Hepatocyte (in vitro differentiated cells): ENCODE measurements at regions not wholly inside any gene's neighbourhood (a gene's known extent, or its start where the extent isn't known, plus 50 kb on each side); places are given as distances from the start of the nearest gene placed in this dataset.

Source experiments
- DNase-seq: peaks from one replicate; pipeline ENCODE4 v3.0.0-alpha.2; 2016; ENCODE audit warnings: low spot score
- H2AFZ ChIP-seq: fragments of 200-600 bp; sonication (generic); 2 replicates; pipeline ENCODE4 v1.6.0; 2016; ENCODE audit warnings: antibody characterized with exemption, mild to moderate bottlenecking
- H3K27ac ChIP-seq: fragments of 200-600 bp; sonication (generic); 2 replicates; pipeline ENCODE4 v1.5.1; 2016; ENCODE audit warnings: mild to moderate bottlenecking
- H3K27me3 ChIP-seq: fragments of 200-600 bp; sonication (generic); 2 replicates; pipeline ENCODE4 v1.6.1; 2016
- H3K36me3 ChIP-seq: fragments of 200-600 bp; sonication (generic); replicated peaks from 2 replicates; pipeline ENCODE4 v1.5.1; 2016; ENCODE audit warnings: low read depth; ENCODE audit not compliant: insufficient read depth
- H3K4me1 ChIP-seq: fragments of 200-600 bp; sonication (generic); 2 replicates; pipeline ENCODE4 v1.5.1; 2016; ENCODE audit warnings: mild to moderate bottlenecking, moderate library complexity; ENCODE audit not compliant: insufficient read depth
- H3K4me2 ChIP-seq: fragments of 200-600 bp; sonication (generic); 2 replicates; pipeline ENCODE4 v1.6.0; 2016
- H3K4me3 ChIP-seq: fragments of 200-600 bp; sonication (generic); 2 replicates; pipeline ENCODE4 v1.5.1; 2016; ENCODE audit warnings: mild to moderate bottlenecking
- H3K79me2 ChIP-seq: fragments of 200-600 bp; sonication (generic); 2 replicates; pipeline ENCODE4 v1.6.0; 2017; ENCODE audit warnings: mild to moderate bottlenecking
- H3K9me2 ChIP-seq: fragments of 200-600 bp; sonication (generic); replicated peaks from 2 replicates; pipeline ENCODE4 v1.6.0; 2017; ENCODE audit warnings: mild to moderate bottlenecking; ENCODE audit not compliant: insufficient read depth
- H3K9me3 ChIP-seq: fragments of 200-600 bp; sonication (generic); 2 replicates; pipeline ENCODE4 v1.5.1; 2016; ENCODE audit warnings: low read depth, mild to moderate bottlenecking
- H4K20me1 ChIP-seq: fragments of 200-600 bp; sonication (generic); 2 replicates; pipeline ENCODE4 v1.6.0; 2016; ENCODE audit warnings: mild to moderate bottlenecking; ENCODE audit not compliant: insufficient read depth, poor library complexity, severe bottlenecking
- CTCF ChIP-seq: fragments of 200-600 bp; sonication (generic); IDR thresholded peaks from 2 replicates; pipeline ENCODE4 v1.5.1; 2016; ENCODE audit warnings: antibody characterized with exemption, mild to moderate bottlenecking; ENCODE audit not compliant: poor library complexity
- EZH2 ChIP-seq: fragments of 200-600 bp; sonication (generic); IDR thresholded peaks from 2 replicates; pipeline ENCODE4 v1.6.1; 2016; ENCODE audit warnings: antibody characterized with exemption, mild to moderate bottlenecking, borderline replicate concordance
- EZH2phosphoT487 ChIP-seq: fragments of 200-600 bp; sonication (generic); IDR thresholded peaks from one replicate; pipeline ENCODE4 v1.6.1; 2018; ENCODE audit warnings: antibody characterized with exemption, mild to moderate bottlenecking, low read depth, moderate library complexity; ENCODE audit not compliant: unreplicated experiment, severe bottlenecking
- WGBS: methylation state at CpG from one replicate; pipeline ENCODE4 v1.1.6; 2016; ENCODE audit warnings: low lambda C conversion rate; ENCODE audit errors: missing lambda C conversion rate; 5-methylcytosine and 5-hydroxymethylcytosine counted together

- WGBS, result 47% methylated on average over 3 of the region's 3 CpGs
- TF ChIP-seq EZH2, result no peak
- TF ChIP-seq CTCF, result peak; percentile 74
- H4K20me1 ChIP-seq, result no peaks in the 10 kb centered on the region
- no peaks in the 10 kb centered on the region for H3K9me2 ChIP-seq
- H3K79me2 ChIP-seq, result no peaks in the 10 kb centered on the region
- no peaks in the 10 kb centered on the region for H3K27me3 ChIP-seq
- H3K4me3 ChIP-seq, result no peak overlapping the region
- no peak overlapping the region for H2AFZ ChIP-seq
- no peak overlapping the region for H3K27ac ChIP-seq
- H3K4me1 ChIP-seq, result no peaks in the 10 kb centered on the region
- no peaks in the 10 kb centered on the region for H3K36me3 ChIP-seq
- no peaks in the 10 kb centered on the region for H3K9me3 ChIP-seq
- H3K4me2 ChIP-seq, result no peak overlapping the region
- DNase-seq, result peak; percentile 56
Observed at GRCh38 chr1:198465201-198466144, 75.0 kb downstream of the ATP6V1G3 start.

DNA sequence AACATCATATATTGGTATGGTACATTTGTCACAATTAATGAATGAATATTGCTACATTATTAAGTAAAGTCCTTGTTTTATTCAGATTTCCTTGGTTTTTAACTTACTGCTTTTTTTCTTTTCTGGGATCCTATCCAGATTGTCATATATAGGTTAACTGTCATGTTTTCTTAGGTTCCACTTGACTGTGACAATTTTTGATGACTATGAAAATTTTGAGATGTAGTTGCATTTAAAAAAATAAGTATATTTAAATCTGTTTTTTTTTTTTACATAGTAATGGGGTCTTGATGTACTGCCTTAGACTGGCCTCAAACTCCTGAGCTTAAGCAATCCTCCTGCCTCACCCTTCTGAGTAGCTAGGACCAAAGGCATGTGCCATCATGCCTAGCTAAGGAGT lies 76.8 kb downstream of the ATP6V1G3 start:
- no peaks in the 10 kb centered on the region for H3K9me3 ChIP-seq
- no peak overlapping the region for H3K27ac ChIP-seq
- H3K36me3 ChIP-seq, result no peaks in the 10 kb centered on the region
- no peaks in the 10 kb centered on the region for H3K27me3 ChIP-seq
- H4K20me1 ChIP-seq, result no peaks in the 10 kb centered on the region
- H2AFZ ChIP-seq, result no peak overlapping the region
- H3K4me1 ChIP-seq, result no peaks in the 10 kb centered on the region
- TF ChIP-seq CTCF (no peak), EZH2phosphoT487 (no peak), EZH2 (no peak)
- DNase-seq, result no peak
- no peak overlapping the region for H3K4me3 ChIP-seq
- no peak overlapping the region for H3K4me2 ChIP-seq
- H3K79me2 ChIP-seq, result no peaks in the 10 kb centered on the region
- H3K9me2 ChIP-seq, result no peaks in the 10 kb centered on the region

- H4K20me1 ChIP-seq, result no peaks in the 10 kb centered on the region
Observed at GRCh38 chr1:198462365-198463019, 78.0 kb downstream of the ATP6V1G3 start.

More at GRCh38 chr1:198462365-198463019, 78.0 kb downstream of the ATP6V1G3 start:
- Histone ChIP-seq H3K36me3 (no peaks in the 10 kb centered on the region), H3K27me3 (no peaks in the 10 kb centered on the region), H3K9me2 (no peaks in the 10 kb centered on the region), H3K27ac (no peak overlapping the region), H3K4me2 (no peak overlapping the region), H3K79me2 (no peaks in the 10 kb centered on the region), H3K4me3 (no peak overlapping the region), H3K9me3 (no peaks in the 10 kb centered on the region), H2AFZ (no peak overlapping the region), H3K4me1 (no peaks in the 10 kb centered on the region)
- no peak for DNase-seq
- TF ChIP-seq EZH2phosphoT487, result no peak
- TF ChIP-seq EZH2, result no peak
- no peak for TF ChIP-seq CTCF
- 82% methylated on average over 1 of the region's 1 CpG for WGBS
